ENCODE measurements at regions not wholly inside any gene's neighbourhood (a gene's known extent, or its start where the extent isn't known, plus 50 kb on each side); places are given as distances from the start of the nearest gene placed in this dataset.
A peak's percentile ranks its signal among the peaks of the same experiment; 100 is the strongest.

- no peak for DNase-seq (ENCODE audit: low read depth)
Observed at GRCh38 chr6:146886587-146887446, 288.0 kb downstream of the ADGB start.

- no peak for DNase-seq (ENCODE audit: low read depth)
Observed at GRCh38 chr6:146887447-146888077, 288.8 kb downstream of the ADGB start.

- DNase-seq (ENCODE audit: low read depth), result no peak
Observed at GRCh38 chr6:146889303-146889702, 290.5 kb downstream of the ADGB start.

- DNase-seq (ENCODE audit: low read depth), result no peak
Observed at GRCh38 chr6:146890172-146890571, 291.4 kb downstream of the ADGB start.

GRCh38 chr6:146890644-146891434, 292.1 kb downstream of the ADGB start:
- no peak for DNase-seq (ENCODE audit: low read depth)

GRCh38 chr6:146891615-146892265, 293.0 kb downstream of the ADGB start:
- DNase-seq (ENCODE audit: low read depth), result no peak

GRCh38 chr6:146892283-146892612, 293.5 kb downstream of the ADGB start:
- no peak for DNase-seq (ENCODE audit: low read depth)

- peak; percentile 65 for DNase-seq (ENCODE audit: low read depth)
Observed at GRCh38 chr6:146892613-146893401, 294.0 kb downstream of the ADGB start.

GRCh38 chr6:146893690-146894089, 294.9 kb downstream of the ADGB start:
- no peak for DNase-seq (ENCODE audit: low read depth)

- no peak for DNase-seq (ENCODE audit: low read depth)
Observed at GRCh38 chr6:146894624-146895023, 295.9 kb downstream of the ADGB start.

- DNase-seq (ENCODE audit: low read depth), result no peak
Observed at GRCh38 chr6:146895101-146895771, 296.5 kb downstream of the ADGB start.

- no peak for DNase-seq (ENCODE audit: low read depth)
Observed at GRCh38 chr6:146895772-146896061, 296.9 kb downstream of the ADGB start.

GRCh38 chr6:146896062-146896813, 297.5 kb downstream of the ADGB start:
- DNase-seq (ENCODE audit: low read depth), result no peak

- no peak for DNase-seq (ENCODE audit: low read depth)
Observed at GRCh38 chr6:146896960-146897701, 298.4 kb downstream of the ADGB start.

- no peak for DNase-seq (ENCODE audit: low read depth)
Observed at GRCh38 chr6:146898069-146898887, 299.5 kb downstream of the ADGB start.

GRCh38 chr6:146898888-146899227, 300.1 kb downstream of the ADGB start:
- no peak for DNase-seq (ENCODE audit: low read depth)

GRCh38 chr6:146901940-146902816, 302.0 kb upstream of the STXBP5 start:
- no peak for DNase-seq (ENCODE audit: low read depth)

- no peak for DNase-seq (ENCODE audit: low read depth)
Observed at GRCh38 chr6:146902846-146903245, 301.4 kb upstream of the STXBP5 start.
